H4 (cell line): ENCODE measurements at regions not wholly inside any gene's neighbourhood (a gene's known extent, or its start where the extent isn't known, plus 50 kb on each side); places are given as distances from the start of the nearest gene placed in this dataset.

Experiments used
- DNase-seq: peaks from one replicate; pipeline ENCODE4 v3.0.0-alpha.2; 2015; ENCODE audit warnings: low spot score

- no peak for DNase-seq
Measured at GRCh38 chr10:128998101-128998805, 468.8 kb upstream of the MGMT start.

GRCh38 chr10:129004398-129004797 lies 462.6 kb upstream of the MGMT start:
- no peak for DNase-seq

GRCh38 chr10:129005080-129005479 lies 462.0 kb upstream of the MGMT start:
- no peak for DNase-seq

GRCh38 chr10:129005804-129006203 lies 461.2 kb upstream of the MGMT start:
- DNase-seq, result no peak

GRCh38 chr10:129018511-129018910 lies 448.5 kb upstream of the MGMT start:
- DNase-seq, result no peak

- DNase-seq, result no peak
Measured at GRCh38 chr10:129020651-129021330, 446.2 kb upstream of the MGMT start.

GRCh38 chr10:129021594-129022304 lies 445.3 kb upstream of the MGMT start:
- DNase-seq, result no peak

- no peak for DNase-seq
Measured at GRCh38 chr10:129023082-129023481, 444.0 kb upstream of the MGMT start.

GRCh38 chr10:129024046-129024445 lies 443.0 kb upstream of the MGMT start:
- DNase-seq, result no peak

- no peak for DNase-seq
Measured at GRCh38 chr10:129025787-129026186, 441.3 kb upstream of the MGMT start.

- no peak for DNase-seq
Measured at GRCh38 chr10:129027906-129028305, 439.1 kb upstream of the MGMT start.

GRCh38 chr10:129028451-129028850 lies 438.6 kb upstream of the MGMT start:
- no peak for DNase-seq

GRCh38 chr10:129029051-129029450 lies 438.0 kb upstream of the MGMT start:
- no peak for DNase-seq

GRCh38 chr10:129029851-129030602 lies 437.0 kb upstream of the MGMT start:
- no peak for DNase-seq

GRCh38 chr10:129030603-129030895 lies 436.5 kb upstream of the MGMT start:
- DNase-seq, result no peak

GRCh38 chr10:129030996-129031843 lies 435.8 kb upstream of the MGMT start:
- DNase-seq, result peak; percentile 39

GRCh38 chr10:129031844-129032150 lies 435.2 kb upstream of the MGMT start:
- no peak for DNase-seq

- no peak for DNase-seq
Measured at GRCh38 chr10:129032372-129033313, 434.4 kb upstream of the MGMT start.

GRCh38 chr10:129033340-129033739 lies 433.7 kb upstream of the MGMT start:
- no peak for DNase-seq

GRCh38 chr10:129033790-129034272 lies 433.2 kb upstream of the MGMT start:
- no peak for DNase-seq
